GM12878 (cell line): ENCODE measurements at regions not wholly inside any gene's neighbourhood (a gene's known extent, or its start where the extent isn't known, plus 50 kb on each side); places are given as distances from the start of the nearest gene placed in this dataset.

Experiments used
- ATAC-seq: fragments of 200-7000 bp; cut with Tn5 transposase; 3 replicates; pipeline ENCODE4 v1.9.1; 2020; ENCODE audit warnings: mild to moderate bottlenecking, moderate library complexity
- BruUV-seq: library from RNA; stranded (reverse); fragments of 400-500 nt; replicated peaks from 2 replicates; lab custom pipeline; 2021; lab: Mats Ljungman, UMichigan
- CTCF ChIA-PET: fragments of 300-600 bp; sonication (Branson Sonifier 250); formaldehyde crosslinking; extraction: SDS; loops from one replicate; lab custom pipeline; 2021; ENCODE audit warnings: inconsistent platforms; lab: Yijun Ruan, JAX
- POLR2A ChIA-PET: fragments of 350-600 bp; formaldehyde crosslinking; extraction: SDS; loops from one replicate; lab custom pipeline; 2021; ENCODE audit warnings: inconsistent platforms; lab: Charles Lee
- RAD21 ChIA-PET: fragments of 300-600 bp; sonication (Branson Sonifier 250); formaldehyde crosslinking; loops from one replicate; lab custom pipeline; 2023; ENCODE audit warnings: antibody characterized with exemption; ENCODE audit not compliant: unreplicated experiment; lab: Charles Lee
- SMC1A ChIA-PET: fragments of 300-600 bp; sonication (Branson Sonifier 250); formaldehyde crosslinking; loops from one replicate; lab custom pipeline; 2023; ENCODE audit not compliant: unreplicated experiment, uncharacterized antibody; lab: Charles Lee
- DNase-seq: peaks from one replicate; pipeline ENCODE4 v3.0.0-alpha.2; 2011; ENCODE audit warnings: low read depth, low spot score
- FAIRE-seq: peaks from 3 replicates; lab custom pipeline; 2011; peaks lifted over from hg19 to GRCh38; lab: Jason Lieb, UNC
- H2AFZ ChIP-seq: 2 replicates; pipeline ENCODE4 v1.6.0; 2011; ENCODE audit warnings: low read depth, low read length, control low read depth; ENCODE audit not compliant: control insufficient read depth
- H3K27ac ChIP-seq: 2 replicates; pipeline ENCODE4 v1.5.1; 2011; ENCODE audit warnings: control low read depth; ENCODE audit not compliant: control insufficient read depth, insufficient read depth
- H3K27me3 ChIP-seq, 2 experiments: replicated peaks in 1 of 2; 2 replicates each; pipeline versions ENCODE4 v1.6.0 to v1.6.1; 2011; ENCODE audit warnings: low read length in 1 of 2; ENCODE audit not compliant: control insufficient read depth in 2 of 2, insufficient read depth in 2 of 2
- H3K36me3 ChIP-seq, 2 experiments: 2 replicates each; pipeline ENCODE4 v1.5.1; 2011; ENCODE audit warnings: low read length in 1 of 2; ENCODE audit not compliant: control insufficient read depth in 2 of 2, insufficient read depth in 2 of 2
- H3K4me1 ChIP-seq: 2 replicates; pipeline ENCODE4 v1.6.1; 2011; ENCODE audit warnings: mild to moderate bottlenecking, low read length, moderate library complexity, mixed read lengths; ENCODE audit not compliant: control insufficient read depth, insufficient read depth
- H3K4me2 ChIP-seq: 2 replicates; pipeline ENCODE4 v1.6.0; 2011; ENCODE audit warnings: control low read depth; ENCODE audit not compliant: control insufficient read depth, insufficient read depth
- H3K4me3 ChIP-seq: fragments of 200-600 bp; sonication (generic); 2 replicates; pipeline ENCODE4 v1.5.1; 2016
- H3K79me2 ChIP-seq: 2 replicates; pipeline ENCODE4 v1.6.0; 2011; ENCODE audit warnings: low read length; ENCODE audit not compliant: control insufficient read depth, insufficient read depth
- H3K9ac ChIP-seq: 2 replicates; pipeline ENCODE4 v1.8.0; 2011; ENCODE audit warnings: low read length, control low read depth, mixed read lengths; ENCODE audit not compliant: control insufficient read depth, insufficient read depth
- H3K9me3 ChIP-seq: replicated peaks from 3 replicates; pipeline ENCODE4 v1.5.1; 2011; ENCODE audit warnings: mild to moderate bottlenecking, low read length; ENCODE audit not compliant: control insufficient read depth, insufficient read depth
- H4K20me1 ChIP-seq: 2 replicates; pipeline ENCODE4 v1.6.0; 2011; ENCODE audit not compliant: control insufficient read depth, insufficient read depth
- CEBPB ChIP-seq, 2 experiments: fragments of 150-350 bp in 1 of 2; IDR thresholded peaks; 2 replicates each; pipeline ENCODE4 v1.6.1; 2012 to 2014; ENCODE audit warnings: low read depth in 2 of 2, low read length in 2 of 2, borderline replicate concordance in 1 of 2, inconsistent platforms in 1 of 2
- CHD1 ChIP-seq: IDR thresholded peaks from 2 replicates; pipeline ENCODE4 v1.6.1; 2012; ENCODE audit warnings: low read depth, low read length, improper control_type of control experiment
- IRF3 ChIP-seq: fragments of 450-650 bp; IDR thresholded peaks from 2 replicates; pipeline ENCODE4 v1.6.1; 2014; ENCODE audit warnings: mild to moderate bottlenecking
- NRF1 ChIP-seq: conservative IDR thresholded peaks from 2 replicates; pipeline ENCODE4 v1.6.1; 2011; ENCODE audit warnings: mild to moderate bottlenecking, low read depth, low read length, improper control_type of control experiment
- POLR2AphosphoS2 ChIP-seq: IDR thresholded peaks from 2 replicates; pipeline ENCODE4 v1.6.1; 2011; ENCODE audit warnings: low read depth, mild to moderate bottlenecking, low read length, improper control_type of control experiment, moderate library complexity
- RBBP5 ChIP-seq: fragments of 200-600 bp; sonication (generic); conservative IDR thresholded peaks from 2 replicates; pipeline ENCODE4 v1.6.1; 2016
- SMAD5 ChIP-seq: IDR thresholded peaks from 2 replicates; pipeline ENCODE4 v1.6.1; 2016; ENCODE audit warnings: antibody characterized with exemption, low read depth
- SP1 ChIP-seq: IDR thresholded peaks from one replicate; pipeline ENCODE4 v1.6.1; 2011; ENCODE audit warnings: low read depth, low read length
- SPI1 ChIP-seq: IDR thresholded peaks from 2 replicates; pipeline ENCODE4 v1.6.1; 2011; ENCODE audit warnings: low read depth, mild to moderate bottlenecking, low read length, moderate library complexity, borderline replicate concordance; ENCODE audit not compliant: insufficient read depth
- SREBF1 ChIP-seq: IDR thresholded peaks from 2 replicates; pipeline ENCODE4 v1.6.1; 2012; ENCODE audit warnings: mild to moderate bottlenecking, low read length
- STAT1 ChIP-seq: fragments of 450-650 bp; conservative IDR thresholded peaks from 2 replicates; pipeline ENCODE4 v1.6.1; 2014; ENCODE audit warnings: antibody characterized with exemption, mild to moderate bottlenecking
- TARDBP ChIP-seq: IDR thresholded peaks from 2 replicates; pipeline ENCODE4 v1.6.1; 2016; ENCODE audit warnings: borderline replicate concordance
- WRNIP1 ChIP-seq: IDR thresholded peaks from 2 replicates; pipeline ENCODE4 v1.6.1; 2011; ENCODE audit warnings: low read depth, low read length, improper control_type of control experiment, borderline replicate concordance
- YBX1 ChIP-seq: fragments of 450-650 bp; IDR thresholded peaks from 2 replicates; pipeline ENCODE4 v1.6.1; 2016; ENCODE audit warnings: antibody characterized with exemption
- ZNF24 ChIP-seq: fragments of 450-650 bp; IDR thresholded peaks from 2 replicates; pipeline ENCODE4 v1.6.1; 2017; ENCODE audit warnings: antibody characterized with exemption, mild to moderate bottlenecking
- ZNF384 ChIP-seq: IDR thresholded peaks from 2 replicates; pipeline ENCODE4 v1.6.1; 2012; ENCODE audit warnings: low read depth, mild to moderate bottlenecking, low read length, improper control_type of control experiment, borderline replicate concordance
- WGBS: methylation state at CpG from one replicate; pipeline ENCODE4 v1.1.6; 2016; ENCODE audit warnings: low lambda C conversion rate; ENCODE audit not compliant: insufficient replicate concordance, insufficient coverage; ENCODE audit errors: missing lambda C conversion rate; 5-methylcytosine and 5-hydroxymethylcytosine counted together
- in situ Hi-C: fragments of 300-500 bp; cut with MboI; formaldehyde crosslinking; loops from 9 replicates; pipeline ENCODE4 v1.14.3; 2018; ENCODE audit warnings: mixed read lengths
- intact Hi-C: fragments of 100-400 bp; cut with micrococcal nuclease; formaldehyde crosslinking; loops from one replicate; pipeline ENCODE4 v1.14.2; 2022; ENCODE audit not compliant: unreplicated experiment
- TF ChIP-seq, protein P1 (sequence below): fragments of 450-650 bp; IDR thresholded peaks from 2 replicates; pipeline ENCODE4 v1.6.1; 2017; ENCODE audit warnings: mild to moderate bottlenecking, moderate library complexity
- TF ChIP-seq, protein P2 (sequence below): fragments of 450-650 bp; conservative IDR thresholded peaks from 2 replicates; pipeline ENCODE4 v1.6.1; 2017; ENCODE audit warnings: mild to moderate bottlenecking, moderate library complexity

GRCh38 chr6:62819640-62820039, 391.6 kb upstream of the FKBP1C start:
- no peaks in the 10 kb centered on the region for H4K20me1 ChIP-seq
- DNase-seq (no peak), FAIRE-seq (no peak), ATAC-seq (no peak)
- no peaks in the 10 kb centered on the region for H3K9me3 ChIP-seq
- ChIA-PET CTCF (interaction anchor here (1.0 kb wide), 1 partner anchor 536 kb away, joined by 3 read pairs; no protein-coding TSS in a partner anchor), SMC1A (no interaction called here), POLR2A (no interaction called here), RAD21 (no interaction called here)
- WGBS: 48% methylated on average over 2 of the region's 2 CpGs
- no TSS peak for BruUV-seq
- no peak overlapping the region for H3K27ac ChIP-seq
- H2AFZ ChIP-seq: no peak overlapping the region
- intact Hi-C loops (no loop called here), in situ Hi-C loops (no loop called here)
- no peak overlapping the region for H3K4me3 ChIP-seq
- no peak for TF ChIP-seq NRF1
- TF ChIP-seq STAT1: no peak
- no peak for TF ChIP-seq ZNF384
- TF ChIP-seq IRF3: no peak
- no peak for TF ChIP-seq SPI1
- no peak for TF ChIP-seq YBX1
- no peak for TF ChIP-seq TARDBP
- no peak for TF ChIP-seq WRNIP1
- no peak for TF ChIP-seq CEBPB (IDR thresholded peaks at IDR 0.05; ENCODE audit: borderline replicate concordance in 1 of 2, low read depth in 2 of 2, low read length in 2 of 2)
- TF ChIP-seq POLR2AphosphoS2: no peak
- TF ChIP-seq, protein P1, sequence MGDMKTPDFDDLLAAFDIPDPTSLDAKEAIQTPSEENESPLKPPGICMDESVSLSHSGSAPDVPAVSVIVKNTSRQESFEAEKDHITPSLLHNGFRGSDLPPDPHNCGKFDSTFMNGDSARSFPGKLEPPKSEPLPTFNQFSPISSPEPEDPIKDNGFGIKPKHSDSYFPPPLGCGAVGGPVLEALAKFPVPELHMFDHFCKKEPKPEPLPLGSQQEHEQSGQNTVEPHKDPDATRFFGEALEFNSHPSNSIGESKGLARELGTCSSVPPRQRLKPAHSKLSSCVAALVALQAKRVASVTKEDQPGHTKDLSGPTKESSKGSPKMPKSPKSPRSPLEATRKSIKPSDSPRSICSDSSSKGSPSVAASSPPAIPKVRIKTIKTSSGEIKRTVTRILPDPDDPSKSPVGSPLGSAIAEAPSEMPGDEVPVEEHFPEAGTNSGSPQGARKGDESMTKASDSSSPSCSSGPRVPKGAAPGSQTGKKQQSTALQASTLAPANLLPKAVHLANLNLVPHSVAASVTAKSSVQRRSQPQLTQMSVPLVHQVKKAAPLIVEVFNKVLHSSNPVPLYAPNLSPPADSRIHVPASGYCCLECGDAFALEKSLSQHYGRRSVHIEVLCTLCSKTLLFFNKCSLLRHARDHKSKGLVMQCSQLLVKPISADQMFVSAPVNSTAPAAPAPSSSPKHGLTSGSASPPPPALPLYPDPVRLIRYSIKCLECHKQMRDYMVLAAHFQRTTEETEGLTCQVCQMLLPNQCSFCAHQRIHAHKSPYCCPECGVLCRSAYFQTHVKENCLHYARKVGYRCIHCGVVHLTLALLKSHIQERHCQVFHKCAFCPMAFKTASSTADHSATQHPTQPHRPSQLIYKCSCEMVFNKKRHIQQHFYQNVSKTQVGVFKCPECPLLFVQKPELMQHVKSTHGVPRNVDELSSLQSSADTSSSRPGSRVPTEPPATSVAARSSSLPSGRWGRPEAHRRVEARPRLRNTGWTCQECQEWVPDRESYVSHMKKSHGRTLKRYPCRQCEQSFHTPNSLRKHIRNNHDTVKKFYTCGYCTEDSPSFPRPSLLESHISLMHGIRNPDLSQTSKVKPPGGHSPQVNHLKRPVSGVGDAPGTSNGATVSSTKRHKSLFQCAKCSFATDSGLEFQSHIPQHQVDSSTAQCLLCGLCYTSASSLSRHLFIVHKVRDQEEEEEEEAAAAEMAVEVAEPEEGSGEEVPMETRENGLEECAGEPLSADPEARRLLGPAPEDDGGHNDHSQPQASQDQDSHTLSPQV: no peak
- no peak for TF ChIP-seq SREBF1
- TF ChIP-seq ZNF24: no peak
- no peak for TF ChIP-seq CHD1
- TF ChIP-seq, protein P2, sequence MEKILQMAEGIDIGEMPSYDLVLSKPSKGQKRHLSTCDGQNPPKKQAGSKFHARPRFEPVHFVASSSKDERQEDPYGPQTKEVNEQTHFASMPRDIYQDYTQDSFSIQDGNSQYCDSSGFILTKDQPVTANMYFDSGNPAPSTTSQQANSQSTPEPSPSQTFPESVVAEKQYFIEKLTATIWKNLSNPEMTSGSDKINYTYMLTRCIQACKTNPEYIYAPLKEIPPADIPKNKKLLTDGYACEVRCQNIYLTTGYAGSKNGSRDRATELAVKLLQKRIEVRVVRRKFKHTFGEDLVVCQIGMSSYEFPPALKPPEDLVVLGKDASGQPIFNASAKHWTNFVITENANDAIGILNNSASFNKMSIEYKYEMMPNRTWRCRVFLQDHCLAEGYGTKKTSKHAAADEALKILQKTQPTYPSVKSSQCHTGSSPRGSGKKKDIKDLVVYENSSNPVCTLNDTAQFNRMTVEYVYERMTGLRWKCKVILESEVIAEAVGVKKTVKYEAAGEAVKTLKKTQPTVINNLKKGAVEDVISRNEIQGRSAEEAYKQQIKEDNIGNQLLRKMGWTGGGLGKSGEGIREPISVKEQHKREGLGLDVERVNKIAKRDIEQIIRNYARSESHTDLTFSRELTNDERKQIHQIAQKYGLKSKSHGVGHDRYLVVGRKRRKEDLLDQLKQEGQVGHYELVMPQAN: no peak
- no peak for TF ChIP-seq SP1
- no peak for TF ChIP-seq SMAD5
- no peak for TF ChIP-seq RBBP5
- H3K27me3 ChIP-seq: no peaks in the 10 kb centered on the region
- H3K4me1 ChIP-seq: no peaks in the 10 kb centered on the region
- no peak overlapping the region for H3K9ac ChIP-seq
- no peak overlapping the region for H3K4me2 ChIP-seq
- no peaks in the 10 kb centered on the region for H3K79me2 ChIP-seq
- H3K36me3 ChIP-seq: no peaks in the 10 kb centered on the region
